Effector memory CD8-positive, alpha-beta T cell (primary cell): ENCODE measurements at regions not wholly inside any gene's neighbourhood (a gene's known extent, or its start where the extent isn't known, plus 50 kb on each side); places are given as distances from the start of the nearest gene placed in this dataset.
A peak's percentile ranks its signal among the peaks of the same experiment; 100 is the strongest.
"Not testable (repeated sequence)": the region's sequence is repeated elsewhere in the genome, so short reads cannot be mapped to it uniquely, and the experiment has no call there.

Source experiments
- ATAC-seq: fragments of 150-1000 bp; cut with Tn5 transposase; replicated peaks from 2 replicates; pipeline ENCODE4 v1.10.0; 2021; ENCODE audit warnings: mild to moderate bottlenecking, moderate library complexity
- DNase-seq, 3 experiments: peaks; one replicate each; pipeline ENCODE4 v3.0.0; 2021
- H3K27ac Mint-ChIP-seq, 2 donors: one replicate each; pipeline ENCODE4 v1.8.0; 2022; ENCODE audit warnings: mild to moderate bottlenecking in 2 of 2, mixed read lengths in 2 of 2, moderate library complexity in 2 of 2
- H3K27me3 Mint-ChIP-seq, 2 donors: one replicate each; pipeline ENCODE4 v1.8.0; 2022; ENCODE audit warnings: mixed read lengths in 2 of 2
- H3K36me3 Mint-ChIP-seq: one replicate; pipeline ENCODE4 v1.8.0; 2022; ENCODE audit warnings: mild to moderate bottlenecking, moderate library complexity, mixed read lengths; ENCODE audit not compliant: insufficient read depth
- H3K4me1 Mint-ChIP-seq, 2 donors: one replicate each; pipeline ENCODE4 v1.8.0; 2022; ENCODE audit warnings: low read depth in 2 of 2, mixed read lengths in 2 of 2
- H3K4me3 Mint-ChIP-seq, 2 donors: one replicate each; pipeline ENCODE4 v1.8.0; 2022; ENCODE audit warnings: mild to moderate bottlenecking in 2 of 2, mixed read lengths in 2 of 2, moderate library complexity in 2 of 2
- H3K9me3 Mint-ChIP-seq, 2 donors: one replicate each; pipeline ENCODE4 v1.8.0; 2022; ENCODE audit warnings: mixed read lengths in 2 of 2

- no peak for DNase-seq
- peaks cover 0 to under 1% of the 10 kb centered on the region in 2 donors for H3K27me3 Mint-ChIP-seq
- no peaks in the 10 kb centered on the region for H3K4me1 Mint-ChIP-seq
- peaks cover 0 to 5% of the 10 kb centered on the region in 2 donors for H3K9me3 Mint-ChIP-seq
- ATAC-seq, result no peak
- peak overlapping the region in 1 of 2 donors; percentile 16 for H3K27ac Mint-ChIP-seq
- H3K36me3 Mint-ChIP-seq, result no peaks in the 10 kb centered on the region
- no peak overlapping the region for H3K4me3 Mint-ChIP-seq
Measured at GRCh38 chr12:96085475-96085874, 50.1 kb upstream of the LTA4H start.

- not testable (repeated sequence) for ATAC-seq, H3K4me1 Mint-ChIP-seq, H3K27me3 Mint-ChIP-seq, DNase-seq, H3K27ac Mint-ChIP-seq, H3K36me3 Mint-ChIP-seq, H3K4me3 Mint-ChIP-seq, H3K9me3 Mint-ChIP-seq
Measured at GRCh38 chr12:96086190-96086589, 50.8 kb upstream of the LTA4H start.

GRCh38 chr12:96091833-96092232, 56.4 kb upstream of the LTA4H start:
- Mint-ChIP-seq H3K27ac (no peak overlapping the region), H3K4me3 (no peak overlapping the region), H3K9me3 (peaks cover 0 to 3% of the 10 kb centered on the region in 2 donors), H3K36me3 (no peaks in the 10 kb centered on the region), H3K4me1 (peaks cover 7 to 16% of the 10 kb centered on the region in 2 donors), H3K27me3 (no peaks in the 10 kb centered on the region)
- ATAC-seq, result no peak
- no peak for DNase-seq

GRCh38 chr12:96093543-96094196, 58.3 kb upstream of the LTA4H start:
- peak overlapping the region in 1 of 2 donors; percentile 11 for H3K27ac Mint-ChIP-seq
- no peak for DNase-seq
- no peak overlapping the region for H3K4me3 Mint-ChIP-seq
- H3K36me3 Mint-ChIP-seq, result no peaks in the 10 kb centered on the region
- H3K9me3 Mint-ChIP-seq, result peaks cover 0 to 3% of the 10 kb centered on the region in 2 donors
- no peaks in the 10 kb centered on the region for H3K27me3 Mint-ChIP-seq
- peaks cover 7 to 19% of the 10 kb centered on the region in 2 donors for H3K4me1 Mint-ChIP-seq
- ATAC-seq, result no peak

- H3K9me3 Mint-ChIP-seq, result peaks cover 0 to 3% of the 10 kb centered on the region in 2 donors
- no peak for DNase-seq
- no peak overlapping the region for H3K4me3 Mint-ChIP-seq
- peak; percentile 39 for ATAC-seq
- peaks cover 7 to 23% of the 10 kb centered on the region in 2 donors for H3K4me1 Mint-ChIP-seq
- H3K27me3 Mint-ChIP-seq, result no peaks in the 10 kb centered on the region
- H3K36me3 Mint-ChIP-seq, result no peaks in the 10 kb centered on the region
- H3K27ac Mint-ChIP-seq, result peak overlapping the region in 1 of 2 donors; percentile 11
Measured at GRCh38 chr12:96094201-96094600, 58.8 kb upstream of the LTA4H start.

GRCh38 chr12:96098631-96099030, 63.2 kb upstream of the LTA4H start:
- Mint-ChIP-seq H3K36me3 (no peaks in the 10 kb centered on the region), H3K9me3 (no peaks in the 10 kb centered on the region), H3K4me1 (peaks cover 12 to 30% of the 10 kb centered on the region in 2 donors), H3K27me3 (no peaks in the 10 kb centered on the region), H3K4me3 (no peak overlapping the region), H3K27ac (no peak overlapping the region)
- ATAC-seq (no peak), DNase-seq (no peak)

- peaks cover 6 to 23% of the 10 kb centered on the region in 2 donors for H3K4me1 Mint-ChIP-seq
- no peaks in the 10 kb centered on the region for H3K27me3 Mint-ChIP-seq
- H3K9me3 Mint-ChIP-seq, result no peaks in the 10 kb centered on the region
- H3K36me3 Mint-ChIP-seq, result no peaks in the 10 kb centered on the region
- H3K27ac Mint-ChIP-seq, result no peak overlapping the region
- ATAC-seq (no peak), DNase-seq (no peak)
- H3K4me3 Mint-ChIP-seq, result peak overlapping the region in 1 of 2 donors; percentile 6
Measured at GRCh38 chr12:96099421-96099820, 64.0 kb upstream of the LTA4H start.

- no peaks in the 10 kb centered on the region for H3K36me3 Mint-ChIP-seq
- H3K27me3 Mint-ChIP-seq, result no peaks in the 10 kb centered on the region
- peak overlapping the region in 1 of 2 donors; percentile 30 for H3K4me3 Mint-ChIP-seq
- H3K4me1 Mint-ChIP-seq, result peaks cover 5 to 18% of the 10 kb centered on the region in 2 donors
- ATAC-seq (peak; percentile 40), DNase-seq (no peak)
- H3K27ac Mint-ChIP-seq, result peak overlapping the region in 1 of 2 donors; percentile 21
- no peaks in the 10 kb centered on the region for H3K9me3 Mint-ChIP-seq
Measured at GRCh38 chr12:96099986-96100385, 64.6 kb upstream of the LTA4H start.

- Mint-ChIP-seq H3K4me1 (peaks cover 5 to 24% of the 10 kb centered on the region in 2 donors), H3K9me3 (no peaks in the 10 kb centered on the region), H3K36me3 (no peaks in the 10 kb centered on the region), H3K4me3 (no peak overlapping the region), H3K27ac (no peak overlapping the region), H3K27me3 (no peaks in the 10 kb centered on the region)
- ATAC-seq (no peak), DNase-seq (no peak)
Measured at GRCh38 chr12:96101806-96102205, 66.4 kb upstream of the LTA4H start.

GRCh38 chr12:96103067-96103644, 67.8 kb upstream of the LTA4H start:
- ATAC-seq (no peak), DNase-seq (no peak)
- Mint-ChIP-seq H3K4me3 (no peak overlapping the region), H3K36me3 (no peaks in the 10 kb centered on the region), H3K27ac (no peak overlapping the region), H3K27me3 (no peaks in the 10 kb centered on the region), H3K9me3 (no peaks in the 10 kb centered on the region), H3K4me1 (peaks cover 8 to 32% of the 10 kb centered on the region in 2 donors)

GRCh38 chr12:96104566-96104965, 69.2 kb upstream of the LTA4H start:
- no peaks in the 10 kb centered on the region for H3K27me3 Mint-ChIP-seq
- H3K4me1 Mint-ChIP-seq, result peaks cover 11 to 27% of the 10 kb centered on the region in 2 donors
- H3K4me3 Mint-ChIP-seq, result no peak overlapping the region
- ATAC-seq (no peak), DNase-seq (no peak)
- H3K36me3 Mint-ChIP-seq, result peaks cover 3% of the 10 kb centered on the region
- H3K27ac Mint-ChIP-seq, result no peak overlapping the region
- H3K9me3 Mint-ChIP-seq, result no peaks in the 10 kb centered on the region

GRCh38 chr12:96106137-96106536, 70.8 kb upstream of the LTA4H start:
- peaks cover 7 to 17% of the 10 kb centered on the region in 2 donors for H3K4me1 Mint-ChIP-seq

GRCh38 chr12:96107236-96107635, 71.8 kb upstream of the LTA4H start:
- H3K9me3 Mint-ChIP-seq, result no peaks in the 10 kb centered on the region
- ATAC-seq, result no peak
- no peak overlapping the region for H3K4me3 Mint-ChIP-seq
- H3K27ac Mint-ChIP-seq, result no peak overlapping the region
- peaks cover 9% of the 10 kb centered on the region for H3K36me3 Mint-ChIP-seq
- peaks cover 7 to 17% of the 10 kb centered on the region in 2 donors for H3K4me1 Mint-ChIP-seq
- H3K27me3 Mint-ChIP-seq, result no peaks in the 10 kb centered on the region
- DNase-seq, result no peak

More at GRCh38 chr12:96106137-96106536, 70.8 kb upstream of the LTA4H start:
- H3K4me3 Mint-ChIP-seq, result no peak overlapping the region
- H3K27me3 Mint-ChIP-seq, result no peaks in the 10 kb centered on the region
- H3K9me3 Mint-ChIP-seq, result no peaks in the 10 kb centered on the region
- peaks cover 9% of the 10 kb centered on the region for H3K36me3 Mint-ChIP-seq
- ATAC-seq (no peak), DNase-seq (no peak)
- peak overlapping the region in 1 of 2 donors; percentile 61 for H3K27ac Mint-ChIP-seq

GRCh38 chr12:96108321-96108720, 72.9 kb upstream of the LTA4H start:
- peaks cover 0 to 5% of the 10 kb centered on the region in 2 donors for H3K27me3 Mint-ChIP-seq
- peaks cover 7 to 17% of the 10 kb centered on the region in 2 donors for H3K4me1 Mint-ChIP-seq
- peaks cover 9% of the 10 kb centered on the region for H3K36me3 Mint-ChIP-seq
- peak overlapping the region in 1 of 2 donors; percentile 52 for H3K4me3 Mint-ChIP-seq
- H3K9me3 Mint-ChIP-seq, result no peaks in the 10 kb centered on the region
- H3K27ac Mint-ChIP-seq, result peak overlapping the region in 1 of 2 donors; percentile 18
- no peak for DNase-seq
- ATAC-seq, result peak; percentile 66
